T-helper 1 cell treated with Interleukin-12 subunit alpha and Interleukin-12 subunit beta and Interleukin-4 antibody, amounts not matched to agents 30 ng/mL and 1 ng/mL, for 36 hours (primary cell): ENCODE measurements at regions not wholly inside any gene's neighbourhood (a gene's known extent, or its start where the extent isn't known, plus 50 kb on each side); places are given as distances from the start of the nearest gene placed in this dataset.

ENCODE experiments used
- intact Hi-C: fragments of 100-400 bp; cut with micrococcal nuclease; formaldehyde crosslinking; loops from one replicate; pipeline ENCODE4 v1.15.1; 2024

- intact Hi-C loops, result no loop called here
These were observed 251.8 kb upstream of the NDST4 start for GRCh38 chr4:115365185-115365584.

- intact Hi-C loops, result no loop called here
These were observed 248.4 kb upstream of the NDST4 start for GRCh38 chr4:115361781-115362180.

GRCh38 chr4:115360431-115360830 is 247.0 kb upstream of the NDST4 start:
- intact Hi-C loops, result no loop called here

- intact Hi-C loops, result no loop called here
These were observed 244.4 kb upstream of the NDST4 start for GRCh38 chr4:115357776-115358175.

- intact Hi-C loops, result no loop called here
These were observed 242.8 kb upstream of the NDST4 start for GRCh38 chr4:115356176-115356575.

GRCh38 chr4:115355329-115355728 is 241.9 kb upstream of the NDST4 start:
- intact Hi-C loops, result no loop called here

- intact Hi-C loops, result no loop called here
These were observed 239.9 kb upstream of the NDST4 start for GRCh38 chr4:115353370-115353769.

GRCh38 chr4:115343171-115343570 is 229.8 kb upstream of the NDST4 start:
- intact Hi-C loops, result no loop called here

GRCh38 chr4:115334736-115335411 is 221.5 kb upstream of the NDST4 start:
- intact Hi-C loops, result no loop called here

GRCh38 chr4:115332078-115332477 is 218.7 kb upstream of the NDST4 start:
- intact Hi-C loops, result no loop called here

- intact Hi-C loops, result no loop called here
These were observed 217.8 kb upstream of the NDST4 start for GRCh38 chr4:115331241-115331640.

GRCh38 chr4:115325836-115326235 is 212.4 kb upstream of the NDST4 start:
- intact Hi-C loops, result no loop called here

GRCh38 chr4:115323106-115323707 is 209.8 kb upstream of the NDST4 start:
- intact Hi-C loops, result no loop called here

- intact Hi-C loops, result no loop called here
These were observed 201.8 kb upstream of the NDST4 start for GRCh38 chr4:115315182-115315581.

GRCh38 chr4:115310641-115311040 is 197.2 kb upstream of the NDST4 start:
- intact Hi-C loops, result no loop called here

GRCh38 chr4:115294717-115295116 is 181.3 kb upstream of the NDST4 start:
- intact Hi-C loops, result no loop called here

- intact Hi-C loops, result no loop called here
These were observed 179.7 kb upstream of the NDST4 start for GRCh38 chr4:115293093-115293462.

- intact Hi-C loops, result no loop called here
These were observed 179.1 kb upstream of the NDST4 start for GRCh38 chr4:115292320-115293092.

- intact Hi-C loops, result no loop called here
These were observed 174.0 kb upstream of the NDST4 start for GRCh38 chr4:115287426-115287825.

GRCh38 chr4:115279330-115279729 is 165.9 kb upstream of the NDST4 start:
- intact Hi-C loops, result loop anchor here (1.0 kb wide), 1 partner anchor 8 kb away; no protein-coding TSS in a partner anchor

- intact Hi-C loops, result loop anchor here (1.0 kb wide), 1 partner anchor 8 kb away; no protein-coding TSS in a partner anchor
These were observed 165.4 kb upstream of the NDST4 start for GRCh38 chr4:115278830-115279229.

GRCh38 chr4:115275615-115276014 is 162.2 kb upstream of the NDST4 start:
- intact Hi-C loops, result no loop called here
